HCT116 (cell line): ENCODE measurements at regions not wholly inside any gene's neighbourhood (a gene's known extent, or its start where the extent isn't known, plus 50 kb on each side); places are given as distances from the start of the nearest gene placed in this dataset.

Source experiments
- ATAC-seq: fragments of 200-7000 bp; cut with Tn5 transposase; 2 replicates; pipeline ENCODE4 v1.9.1; 2020; ENCODE audit warnings: mild to moderate bottlenecking, moderate library complexity
- BruUV-seq: library from RNA; stranded (reverse); fragments of 400-500 nt; replicated peaks from 2 replicates; lab custom pipeline; 2021; lab: Mats Ljungman, UMichigan
- CTCF ChIA-PET: fragments of 300-600 bp; sonication (Branson Sonifier 250); formaldehyde crosslinking; loops from one replicate; lab custom pipeline; 2021; ENCODE audit warnings: antibody characterized with exemption; lab: Charles Lee
- POLR2A ChIA-PET: fragments of 300-600, 350-600 bp; sonication (Branson Sonifier 250); formaldehyde crosslinking; loops from one replicate; lab custom pipeline; 2021; ENCODE audit warnings: antibody characterized with exemption; lab: Charles Lee
- RAD21 ChIA-PET, 2 experiments: fragments of 300-600 bp; sonication (Branson Sonifier 250); formaldehyde crosslinking; loops; one replicate each; lab custom pipeline; 2023; ENCODE audit warnings: low total read pairs in 2 of 2; ENCODE audit not compliant: uncharacterized antibody in 2 of 2, unreplicated experiment in 2 of 2, low non-redundant PET in 1 of 2; lab: Charles Lee
- DNase-seq: peaks from one replicate; pipeline ENCODE4 v3.0.0-alpha.2; 2010; ENCODE audit warnings: low read depth, low spot score
- H2AFZ ChIP-seq: fragments of 200-600 bp; shearing (Covaris generic), sonication (generic); 2 replicates; pipeline ENCODE4 v1.6.1; 2017; ENCODE audit warnings: low read depth, mixed run types, mixed read lengths, antibody characterized with exemption, low read length; ENCODE audit not compliant: poor library complexity, severe bottlenecking
- H3K27ac ChIP-seq: 2 replicates; pipeline ENCODE4 v1.5.1; 2012; ENCODE audit warnings: low read depth, low read length
- H3K27me3 ChIP-seq: fragments of 200-600 bp; sonication (generic); 2 replicates; pipeline ENCODE4 v1.6.1; 2016; ENCODE audit warnings: mixed run types, low read length, mixed read lengths; ENCODE audit not compliant: insufficient read depth
- H3K36me3 ChIP-seq, 2 experiments: fragments of 200-500 bp in 1 of 2; fragments of 200-600 bp in 1 of 2; sonication (Bioruptor generic) in 1 of 2; sonication (generic) in 1 of 2; 2 replicates each; pipeline versions ENCODE4 v1.5.1 to v1.6.1; 2014 to 2016; ENCODE audit warnings: low read length in 2 of 2, inconsistent platforms in 1 of 2, mixed read lengths in 1 of 2, mixed run types in 1 of 2; ENCODE audit not compliant: insufficient read depth in 2 of 2, control insufficient read depth in 1 of 2
- H3K4me1 ChIP-seq, 2 experiments: fragments of 200-600 bp in 1 of 2; sonication (generic) in 1 of 2; 2 replicates each; pipeline versions ENCODE4 v1.5.1 to v1.6.1; 2012 to 2017; ENCODE audit warnings: low read length in 2 of 2, inconsistent platforms in 1 of 2, mild to moderate bottlenecking in 1 of 2, mixed read lengths in 1 of 2, mixed run types in 1 of 2, moderate library complexity in 1 of 2; ENCODE audit not compliant: insufficient read depth in 2 of 2, control insufficient read depth in 1 of 2
- H3K4me2 ChIP-seq: fragments of 200-600 bp; sonication (generic); 2 replicates; pipeline ENCODE4 v1.6.1; 2017; ENCODE audit warnings: mixed run types, low read length, mixed read lengths
- H3K4me3 ChIP-seq, 2 experiments: fragments of 200-600 bp in 1 of 2; sonication (generic) in 1 of 2; replicated peaks in 1 of 2; 2 replicates each; pipeline ENCODE4 v1.5.1; 2011 to 2016; ENCODE audit warnings: low read length in 2 of 2, control low read depth in 1 of 2, low read depth in 1 of 2, mild to moderate bottlenecking in 1 of 2, mixed read lengths in 1 of 2, mixed run types in 1 of 2
- H3K79me2 ChIP-seq: fragments of 200-600 bp; sonication (generic); 2 replicates; pipeline ENCODE4 v1.6.1; 2017; ENCODE audit warnings: mild to moderate bottlenecking, mixed run types, low read length, moderate library complexity, mixed read lengths; ENCODE audit not compliant: insufficient read depth
- H3K9ac ChIP-seq: fragments of 200-600 bp; sonication (generic); 2 replicates; pipeline ENCODE4 v1.6.1; 2016; ENCODE audit warnings: low read length, mixed read lengths
- H3K9me2 ChIP-seq: fragments of 200-600 bp; sonication (generic), shearing (Covaris generic); 2 replicates; pipeline ENCODE4 v1.6.1; 2017; ENCODE audit warnings: mixed run types, mild to moderate bottlenecking, moderate library complexity; ENCODE audit not compliant: insufficient read depth
- H3K9me3 ChIP-seq, 2 experiments: fragments of 200-500 bp in 1 of 2; fragments of 200-600 bp in 1 of 2; sonication (Bioruptor generic) in 1 of 2; sonication (generic) in 1 of 2; 2 replicates each; pipeline ENCODE4 v1.6.1; 2014 to 2017; ENCODE audit warnings: low read length in 2 of 2, mixed read lengths in 2 of 2, inconsistent platforms in 1 of 2, low read depth in 1 of 2, mild to moderate bottlenecking in 1 of 2, mixed run types in 1 of 2, moderate library complexity in 1 of 2; ENCODE audit not compliant: control insufficient read depth in 1 of 2, insufficient read depth in 1 of 2
- H4K20me1 ChIP-seq: fragments of 200-600 bp; sonication (generic), shearing (Covaris generic); 2 replicates; pipeline ENCODE4 v1.6.1; 2017; ENCODE audit warnings: mixed run types, mild to moderate bottlenecking, moderate library complexity; ENCODE audit not compliant: insufficient read depth
- CBX3 ChIP-seq: IDR thresholded peaks from 2 replicates; pipeline ENCODE4 v1.6.1; 2012; ENCODE audit warnings: low read depth
- CEBPB ChIP-seq: IDR thresholded peaks from 2 replicates; pipeline ENCODE4 v1.6.1; 2012; ENCODE audit warnings: low read depth
- EGR1 ChIP-seq: IDR thresholded peaks from 2 replicates; pipeline ENCODE4 v1.6.1; 2012; ENCODE audit warnings: low read depth
- ELF1 ChIP-seq: IDR thresholded peaks from 2 replicates; pipeline ENCODE4 v1.6.1; 2012; ENCODE audit warnings: low read depth, borderline replicate concordance
- EZH2 ChIP-seq: fragments of 200-600 bp; sonication (generic); IDR thresholded peaks from 2 replicates; pipeline ENCODE4 v1.6.1; 2017; ENCODE audit warnings: antibody characterized with exemption, mixed run types
- EZH2phosphoT487 ChIP-seq: fragments of 200-600 bp; IDR thresholded peaks from 2 replicates; pipeline ENCODE4 v1.6.1; 2018; ENCODE audit warnings: antibody characterized with exemption, borderline replicate concordance
- JUND ChIP-seq: IDR thresholded peaks from 2 replicates; pipeline ENCODE4 v1.6.1; 2012
- POLR2A ChIP-seq: IDR thresholded peaks from 2 replicates; pipeline ENCODE4 v1.7.0; 2011; ENCODE audit warnings: borderline replicate concordance; ENCODE audit not compliant: insufficient read depth, insufficient read length; ENCODE audit errors: extremely low read depth
- POLR2AphosphoS5 ChIP-seq: IDR thresholded peaks from 2 replicates; pipeline ENCODE4 v1.6.1; 2011; ENCODE audit warnings: mild to moderate bottlenecking, low read depth, low read length, moderate library complexity
- RAD21 ChIP-seq: IDR thresholded peaks from 2 replicates; pipeline ENCODE4 v1.6.1; 2012; ENCODE audit warnings: low read depth, mild to moderate bottlenecking
- SIN3A ChIP-seq: IDR thresholded peaks from 2 replicates; pipeline ENCODE4 v1.6.1; 2012; ENCODE audit warnings: low read depth
- SP1 ChIP-seq: IDR thresholded peaks from 2 replicates; pipeline ENCODE4 v1.6.1; 2012; ENCODE audit warnings: low read depth
- SRF ChIP-seq: IDR thresholded peaks from 2 replicates; pipeline ENCODE4 v1.6.1; 2012; ENCODE audit warnings: low read depth
- YY1 ChIP-seq: IDR thresholded peaks from 2 replicates; pipeline ENCODE4 v1.6.1; 2011; ENCODE audit warnings: low read length, low read depth, moderate library complexity, mild to moderate bottlenecking; ENCODE audit not compliant: insufficient replicate concordance; ENCODE audit errors: extremely low read depth
- ZNF274 ChIP-seq: fragments of 200-500 bp; sonication (Bioruptor generic); IDR thresholded peaks from 2 replicates; pipeline ENCODE4 v1.6.1; 2014; ENCODE audit warnings: mild to moderate bottlenecking, low read depth, low read length, inconsistent platforms
- intact Hi-C: fragments of 100-400 bp; cut with micrococcal nuclease; formaldehyde crosslinking; loops from 2 replicates; pipeline ENCODE4 v1.10.0; 2022
- TF ChIP-seq, protein P1 (sequence below): IDR thresholded peaks from 2 replicates; pipeline ENCODE4 v1.6.1; 2012
- TF ChIP-seq, protein P2 (sequence below), 3 experiments: fragments of 200-600 bp in 1 of 3; sonication (generic) in 1 of 3; IDR thresholded peaks in 2 of 3; conservative IDR thresholded peaks in 1 of 3; 2 replicates each; pipeline ENCODE4 v1.5.1; 2012 to 2017; ENCODE audit warnings: low read depth in 2 of 3, low read length in 2 of 3, antibody characterized with exemption in 1 of 3, borderline replicate concordance in 1 of 3, control low read depth in 1 of 3, mild to moderate bottlenecking in 1 of 3, mixed read lengths in 1 of 3, mixed run types in 1 of 3, moderate library complexity in 1 of 3; ENCODE audit not compliant: insufficient read depth in 1 of 3
- TF ChIP-seq, protein P3 (sequence below): IDR thresholded peaks from 2 replicates; pipeline ENCODE4 v1.6.1; 2012
- TF ChIP-seq, protein P4 (sequence below): IDR thresholded peaks from 2 replicates; pipeline ENCODE4 v1.6.1; 2012; ENCODE audit warnings: low read depth

DNA sequence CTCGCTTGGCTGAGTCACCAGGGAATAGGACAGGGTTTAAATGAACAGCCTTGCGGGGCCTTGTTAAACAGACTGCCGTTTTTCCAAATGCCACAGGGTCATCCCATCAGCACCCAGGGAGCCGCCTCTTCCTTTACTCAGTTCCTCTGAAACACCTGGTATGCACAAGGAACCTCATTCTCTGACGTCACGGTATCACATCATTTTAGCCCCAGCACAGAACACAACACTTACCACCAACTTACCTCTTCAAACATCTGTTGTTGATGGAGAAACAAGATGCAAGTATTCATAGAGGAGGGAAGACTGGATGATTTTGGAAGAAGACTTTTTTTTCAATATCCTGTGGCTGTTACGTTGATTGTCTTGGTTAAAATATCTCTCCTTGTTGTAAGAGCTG, 535.3 kb upstream of the TMEM132C start:
- no peak overlapping the region for H2AFZ ChIP-seq
- no peak for ATAC-seq
- RAD21 ChIA-PET = no interaction called here

More for the DNA sequence above, 535.3 kb upstream of the TMEM132C start:
- Histone ChIP-seq H3K36me3 (no peaks in the 10 kb centered on the region), H3K79me2 (no peaks in the 10 kb centered on the region), H3K27me3 (no peaks in the 10 kb centered on the region), H3K9me3 (peaks cover 11 to 17% of the 10 kb centered on the region in 2 experiments; a peak in 2 of 4 replicates), H3K9ac (no peak overlapping the region), H3K9me2 (no peaks in the 10 kb centered on the region), H3K4me3 (no peak overlapping the region), H4K20me1 (no peaks in the 10 kb centered on the region), H3K27ac (no peak overlapping the region), H3K4me1 (no peaks in the 10 kb centered on the region), H3K4me2 (no peak overlapping the region)
- TF ChIP-seq ZNF274 = no peak
- TF ChIP-seq, protein P1, sequence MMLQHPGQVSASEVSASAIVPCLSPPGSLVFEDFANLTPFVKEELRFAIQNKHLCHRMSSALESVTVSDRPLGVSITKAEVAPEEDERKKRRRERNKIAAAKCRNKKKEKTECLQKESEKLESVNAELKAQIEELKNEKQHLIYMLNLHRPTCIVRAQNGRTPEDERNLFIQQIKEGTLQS = no peak
- TF ChIP-seq ELF1 = no peak
- TF ChIP-seq, protein P2, sequence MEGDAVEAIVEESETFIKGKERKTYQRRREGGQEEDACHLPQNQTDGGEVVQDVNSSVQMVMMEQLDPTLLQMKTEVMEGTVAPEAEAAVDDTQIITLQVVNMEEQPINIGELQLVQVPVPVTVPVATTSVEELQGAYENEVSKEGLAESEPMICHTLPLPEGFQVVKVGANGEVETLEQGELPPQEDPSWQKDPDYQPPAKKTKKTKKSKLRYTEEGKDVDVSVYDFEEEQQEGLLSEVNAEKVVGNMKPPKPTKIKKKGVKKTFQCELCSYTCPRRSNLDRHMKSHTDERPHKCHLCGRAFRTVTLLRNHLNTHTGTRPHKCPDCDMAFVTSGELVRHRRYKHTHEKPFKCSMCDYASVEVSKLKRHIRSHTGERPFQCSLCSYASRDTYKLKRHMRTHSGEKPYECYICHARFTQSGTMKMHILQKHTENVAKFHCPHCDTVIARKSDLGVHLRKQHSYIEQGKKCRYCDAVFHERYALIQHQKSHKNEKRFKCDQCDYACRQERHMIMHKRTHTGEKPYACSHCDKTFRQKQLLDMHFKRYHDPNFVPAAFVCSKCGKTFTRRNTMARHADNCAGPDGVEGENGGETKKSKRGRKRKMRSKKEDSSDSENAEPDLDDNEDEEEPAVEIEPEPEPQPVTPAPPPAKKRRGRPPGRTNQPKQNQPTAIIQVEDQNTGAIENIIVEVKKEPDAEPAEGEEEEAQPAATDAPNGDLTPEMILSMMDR (IDR thresholded peaks at IDR 0.05 in 2 of 3, conservative IDR thresholded peaks at IDR 0.05 in 1 of 3; ENCODE audit: borderline replicate concordance in 1 of 3, insufficient read depth in 1 of 3, low read depth in 2 of 3, low read length in 2 of 3) = no peak
- TF ChIP-seq, protein P3, sequence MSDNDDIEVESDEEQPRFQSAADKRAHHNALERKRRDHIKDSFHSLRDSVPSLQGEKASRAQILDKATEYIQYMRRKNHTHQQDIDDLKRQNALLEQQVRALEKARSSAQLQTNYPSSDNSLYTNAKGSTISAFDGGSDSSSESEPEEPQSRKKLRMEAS = no peak
- no peak for TF ChIP-seq POLR2AphosphoS5
- TF ChIP-seq EZH2 = no peak
- no peak for TF ChIP-seq POLR2A
- TF ChIP-seq SRF = no peak
- TF ChIP-seq YY1 = no peak
- no peak for TF ChIP-seq EZH2phosphoT487
- no peak for TF ChIP-seq RAD21
- TF ChIP-seq SIN3A = no peak
- TF ChIP-seq JUND = no peak
- no peak for TF ChIP-seq EGR1
- TF ChIP-seq, protein P4, sequence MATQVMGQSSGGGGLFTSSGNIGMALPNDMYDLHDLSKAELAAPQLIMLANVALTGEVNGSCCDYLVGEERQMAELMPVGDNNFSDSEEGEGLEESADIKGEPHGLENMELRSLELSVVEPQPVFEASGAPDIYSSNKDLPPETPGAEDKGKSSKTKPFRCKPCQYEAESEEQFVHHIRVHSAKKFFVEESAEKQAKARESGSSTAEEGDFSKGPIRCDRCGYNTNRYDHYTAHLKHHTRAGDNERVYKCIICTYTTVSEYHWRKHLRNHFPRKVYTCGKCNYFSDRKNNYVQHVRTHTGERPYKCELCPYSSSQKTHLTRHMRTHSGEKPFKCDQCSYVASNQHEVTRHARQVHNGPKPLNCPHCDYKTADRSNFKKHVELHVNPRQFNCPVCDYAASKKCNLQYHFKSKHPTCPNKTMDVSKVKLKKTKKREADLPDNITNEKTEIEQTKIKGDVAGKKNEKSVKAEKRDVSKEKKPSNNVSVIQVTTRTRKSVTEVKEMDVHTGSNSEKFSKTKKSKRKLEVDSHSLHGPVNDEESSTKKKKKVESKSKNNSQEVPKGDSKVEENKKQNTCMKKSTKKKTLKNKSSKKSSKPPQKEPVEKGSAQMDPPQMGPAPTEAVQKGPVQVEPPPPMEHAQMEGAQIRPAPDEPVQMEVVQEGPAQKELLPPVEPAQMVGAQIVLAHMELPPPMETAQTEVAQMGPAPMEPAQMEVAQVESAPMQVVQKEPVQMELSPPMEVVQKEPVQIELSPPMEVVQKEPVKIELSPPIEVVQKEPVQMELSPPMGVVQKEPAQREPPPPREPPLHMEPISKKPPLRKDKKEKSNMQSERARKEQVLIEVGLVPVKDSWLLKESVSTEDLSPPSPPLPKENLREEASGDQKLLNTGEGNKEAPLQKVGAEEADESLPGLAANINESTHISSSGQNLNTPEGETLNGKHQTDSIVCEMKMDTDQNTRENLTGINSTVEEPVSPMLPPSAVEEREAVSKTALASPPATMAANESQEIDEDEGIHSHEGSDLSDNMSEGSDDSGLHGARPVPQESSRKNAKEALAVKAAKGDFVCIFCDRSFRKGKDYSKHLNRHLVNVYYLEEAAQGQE = no peak
- TF ChIP-seq CEBPB = no peak
- no peak for TF ChIP-seq CBX3
- no peak for TF ChIP-seq SP1
- no peak for DNase-seq
- intact Hi-C loops = no loop called here
- ChIA-PET POLR2A (no interaction called here), CTCF (no interaction called here)
- BruUV-seq = no TSS peak
